IPS DF 19.7 (cell line): ENCODE measurements at regions not wholly inside any gene's neighbourhood (a gene's known extent, or its start where the extent isn't known, plus 50 kb on each side); places are given as distances from the start of the nearest gene placed in this dataset.

ENCODE experiments used
- DNase-seq: peaks from one replicate; pipeline ENCODE4 v3.0.0-alpha.2; 2013; ENCODE audit warnings: low read depth, low spot score

- no peak for DNase-seq
Measured at GRCh38 chr4:15370296-15370695, 57.5 kb upstream of the C1QTNF7 start.

GRCh38 chr4:15373363-15373762 lies 54.5 kb upstream of the C1QTNF7 start:
- DNase-seq: no peak

DNA sequence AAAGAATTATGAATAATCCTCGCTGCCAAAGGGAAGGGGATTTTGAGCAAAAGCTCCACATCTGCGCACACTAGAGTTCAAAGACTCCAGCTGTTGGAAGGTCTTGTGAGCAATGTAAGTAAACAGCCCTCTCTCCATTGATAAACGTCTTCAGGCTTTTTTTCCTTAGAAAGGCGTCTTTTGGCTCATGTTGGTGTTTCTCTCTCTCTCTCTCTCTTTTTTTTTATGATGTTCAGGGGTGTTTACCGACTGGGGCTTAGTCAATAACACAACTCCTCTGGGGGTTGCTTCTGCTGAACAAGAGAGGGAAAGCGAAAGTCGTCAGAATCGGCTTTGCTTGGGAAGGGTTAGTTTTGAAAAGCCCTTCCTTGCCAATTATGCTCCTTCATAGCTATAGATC lies 53.2 kb upstream of the C1QTNF7 start:
- DNase-seq: no peak

DNA sequence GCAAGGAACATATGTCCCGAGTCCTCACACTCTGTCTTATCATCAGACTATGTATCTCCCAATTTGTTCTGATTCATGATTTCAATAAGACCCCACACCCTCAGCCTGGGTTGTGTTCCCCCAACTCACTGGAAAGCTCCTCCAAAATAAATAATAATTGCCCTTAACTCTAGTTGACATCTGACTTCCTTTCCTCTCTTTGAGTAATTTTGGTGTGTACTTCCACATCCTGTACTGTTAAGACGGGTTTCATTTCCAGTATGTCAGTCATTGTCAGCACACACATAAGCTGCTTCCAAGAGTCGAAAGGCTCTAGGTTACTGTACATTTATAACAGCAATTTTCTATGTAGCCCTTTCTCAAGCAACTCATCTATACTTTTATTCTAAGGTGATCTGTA lies 52.2 kb upstream of the C1QTNF7 start:
- DNase-seq: no peak

DNA sequence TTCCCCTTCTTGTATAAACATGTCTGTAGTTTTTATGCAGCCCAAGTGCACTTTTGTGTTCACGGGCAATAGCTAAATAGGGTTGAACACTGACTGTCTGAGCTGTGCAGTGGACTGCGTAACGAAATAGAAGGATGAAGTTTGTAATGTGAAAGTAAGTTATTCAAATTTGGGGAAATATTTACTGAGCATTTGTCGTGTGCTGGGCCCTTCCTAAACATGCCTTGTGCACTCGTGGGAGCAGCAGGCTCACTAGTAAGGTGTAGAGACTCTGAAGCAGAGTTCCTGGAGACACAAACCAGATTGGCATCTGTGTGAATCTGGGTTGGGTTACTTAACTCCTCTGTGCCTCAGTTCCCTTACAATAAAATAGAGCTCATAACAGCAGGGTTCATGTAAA lies 51.7 kb upstream of the C1QTNF7 start:
- no peak for DNase-seq

- no peak for DNase-seq
Measured at GRCh38 chr4:15376594-15376993, 51.2 kb upstream of the C1QTNF7 start.
